H1 (cell line): ENCODE measurements at regions not wholly inside any gene's neighbourhood (a gene's known extent, or its start where the extent isn't known, plus 50 kb on each side); places are given as distances from the start of the nearest gene placed in this dataset.

ENCODE experiments used
- CHD1 ChIP-seq: IDR thresholded peaks from 2 replicates; pipeline ENCODE4 v1.6.1; 2012; ENCODE audit warnings: low read depth, low read length, improper control_type of control experiment

DNA sequence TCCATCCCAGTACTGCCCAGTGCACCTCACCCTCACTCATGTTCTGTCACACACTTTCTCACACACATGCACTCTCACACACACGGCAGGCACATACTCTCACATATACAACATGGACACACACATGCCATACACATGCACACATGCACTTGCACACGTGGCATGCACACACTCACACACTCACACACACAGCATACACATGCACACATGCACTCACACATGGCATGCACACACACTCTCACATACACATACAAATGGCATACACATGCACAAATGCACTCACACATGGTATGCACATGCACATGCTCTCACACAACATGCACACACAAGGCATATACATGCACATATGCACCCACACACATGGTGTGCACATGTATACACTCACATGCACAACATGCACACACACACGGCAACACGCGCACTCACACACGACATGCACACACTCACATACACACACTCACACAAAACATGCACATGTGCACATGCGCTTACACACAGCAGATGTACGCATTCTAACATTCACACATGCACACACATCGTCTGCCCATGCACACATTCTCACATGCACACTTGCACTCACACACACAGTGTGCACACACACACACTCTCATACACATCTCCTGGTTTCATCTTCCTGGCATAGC lies 131.7 kb upstream of the THBS2 start (continued):
- no peak for TF ChIP-seq CHD1
